H1 (cell line): ENCODE measurements at regions not wholly inside any gene's neighbourhood (a gene's known extent, or its start where the extent isn't known, plus 50 kb on each side); places are given as distances from the start of the nearest gene placed in this dataset.

Source experiments
- CTCF ChIA-PET: fragments of 300-600 bp; sonication (Branson Sonifier 250); formaldehyde crosslinking; loops from one replicate; lab custom pipeline; 2021; ENCODE audit not compliant: partially characterized antibody; lab: Charles Lee
- POLR2A ChIA-PET: fragments of 300-600 bp; sonication (Branson Sonifier 250); formaldehyde crosslinking; loops from one replicate; lab custom pipeline; 2021; ENCODE audit warnings: inconsistent platforms; ENCODE audit not compliant: partially characterized antibody; lab: Charles Lee
- DNase-seq, 2 experiments: peaks; one replicate each; pipeline versions ENCODE4 v3.0.0 to v3.0.0-alpha.2; 2010 to 2022; ENCODE audit warnings: low spot score in 2 of 2, low read depth in 1 of 2, mixed read lengths in 1 of 2
- FAIRE-seq: peaks from 2 replicates; lab custom pipeline; 2011; peaks lifted over from hg19 to GRCh38; lab: Jason Lieb, UNC
- H2AFZ ChIP-seq: 2 replicates; pipeline ENCODE4 v1.8.1; 2012; ENCODE audit warnings: low read length, inconsistent platforms
- H2AK5ac ChIP-seq: 2 replicates; pipeline ENCODE4 v1.6.1; 2013; ENCODE audit warnings: low read depth, low read length
- H2BK120ac ChIP-seq: replicated peaks from 2 replicates; pipeline ENCODE3; 2013; ENCODE audit warnings: low read depth, low read length, inconsistent platforms
- H2BK12ac ChIP-seq: 2 replicates; pipeline ENCODE4 v1.6.1; 2013; ENCODE audit warnings: low read depth, low read length
- H2BK15ac ChIP-seq: 2 replicates; pipeline ENCODE4 v1.6.1; 2013; ENCODE audit warnings: low read length
- H2BK20ac ChIP-seq: 2 replicates; pipeline ENCODE4 v1.6.1; 2013; ENCODE audit warnings: low read length
- H2BK5ac ChIP-seq: 2 replicates; pipeline ENCODE4 v1.6.1; 2013; ENCODE audit warnings: low read depth, low read length
- H3K14ac ChIP-seq: 2 replicates; pipeline ENCODE4 v1.6.1; 2013; ENCODE audit warnings: inconsistent platforms; ENCODE audit not compliant: insufficient read length
- H3K18ac ChIP-seq: 2 replicates; pipeline ENCODE4 v1.6.1; 2013; ENCODE audit warnings: low read length; ENCODE audit errors: extremely low read depth
- H3K23ac ChIP-seq: 2 replicates; pipeline ENCODE4 v1.6.1; 2013; ENCODE audit warnings: inconsistent platforms; ENCODE audit not compliant: insufficient read length
- H3K23me2 ChIP-seq: 2 replicates; pipeline ENCODE4 v1.6.1; 2013; ENCODE audit warnings: low read depth, low read length
- H3K27ac ChIP-seq: 2 replicates; pipeline ENCODE4 v1.6.1; 2011; ENCODE audit warnings: low read depth, low read length, inconsistent platforms
- H3K27me3 ChIP-seq, 4 experiments: replicated peaks in 1 of 4; 1 replicate in 1 of 4; 2 replicates in 3 of 4; pipeline versions ENCODE4 v1.6.1 to v1.8.1; 2011 to 2013; ENCODE audit warnings: low read length in 3 of 4, mild to moderate bottlenecking in 3 of 4, inconsistent platforms in 2 of 4, mixed read lengths in 2 of 4, moderate library complexity in 1 of 4; ENCODE audit not compliant: control insufficient read depth in 3 of 4, insufficient read depth in 3 of 4; ENCODE audit errors: extremely low read depth in 1 of 4
- H3K36me3 ChIP-seq, 4 experiments: 2 replicates each; pipeline versions ENCODE4 v1.6.1 to v1.8.1; 2011 to 2013; ENCODE audit warnings: mild to moderate bottlenecking in 4 of 4, low read length in 3 of 4, moderate library complexity in 2 of 4, control low read depth in 1 of 4, inconsistent platforms in 1 of 4; ENCODE audit not compliant: insufficient read depth in 4 of 4, control insufficient read depth in 2 of 4
- H3K4ac ChIP-seq: replicated peaks from 2 replicates; pipeline ENCODE3; 2013; ENCODE audit warnings: low read length, low read depth, mixed read lengths, inconsistent platforms; ENCODE audit not compliant: insufficient read length
- H3K4me1 ChIP-seq, 4 experiments: replicated peaks in 1 of 4; 1 replicate in 1 of 4; 2 replicates in 3 of 4; pipeline versions ENCODE4 v1.6.1 to v1.8.1; 2011 to 2013; ENCODE audit warnings: low read length in 3 of 4, inconsistent platforms in 2 of 4, mixed read lengths in 1 of 4; ENCODE audit not compliant: insufficient read depth in 4 of 4, control insufficient read depth in 3 of 4
- H3K4me2 ChIP-seq, 2 experiments: 2 replicates each; pipeline versions ENCODE4 v1.6.1 to v1.8.1; 2011 to 2013; ENCODE audit warnings: low read depth in 2 of 2, low read length in 2 of 2, control low read depth in 1 of 2, inconsistent platforms in 1 of 2, mild to moderate bottlenecking in 1 of 2; ENCODE audit not compliant: insufficient read depth in 1 of 2
- H3K4me3 ChIP-seq, 4 experiments: fragments of 200-600, 300-600 bp in 1 of 4; sonication (generic), shearing (Covaris generic), sonication (Bioruptor Twin) in 1 of 4; 2 replicates each; pipeline versions ENCODE4 v1.5.1 to v1.8.1; 2011 to 2016; ENCODE audit warnings: low read length in 4 of 4, low read depth in 3 of 4, control low read depth in 2 of 4, inconsistent platforms in 2 of 4, mild to moderate bottlenecking in 2 of 4, mixed read lengths in 1 of 4, moderate library complexity in 1 of 4; ENCODE audit not compliant: insufficient read depth in 2 of 4; ENCODE audit errors: extremely low read depth in 1 of 4
- H3K56ac ChIP-seq: replicated peaks from 2 replicates; pipeline ENCODE3; 2013; ENCODE audit warnings: low read depth, mild to moderate bottlenecking, mixed read lengths, low read length, inconsistent platforms; ENCODE audit not compliant: insufficient read length
- H3K79me1 ChIP-seq: 2 replicates; pipeline ENCODE4 v1.6.1; 2013; ENCODE audit warnings: low read depth, low read length, control low read depth
- H3K79me2 ChIP-seq, 2 experiments: 2 replicates each; pipeline versions ENCODE4 v1.6.1 to v1.8.1; 2012 to 2013; ENCODE audit warnings: low read length in 2 of 2, mild to moderate bottlenecking in 2 of 2, inconsistent platforms in 1 of 2; ENCODE audit not compliant: insufficient read depth in 2 of 2, control insufficient read depth in 1 of 2
- H3K9ac ChIP-seq, 4 experiments: replicated peaks in 1 of 4; 1 replicate in 1 of 4; 2 replicates in 3 of 4; pipeline versions ENCODE4 v1.6.1 to v1.8.1; 2011 to 2013; ENCODE audit warnings: low read depth in 3 of 4, low read length in 3 of 4, control low read depth in 2 of 4, mild to moderate bottlenecking in 2 of 4, moderate library complexity in 2 of 4, inconsistent platforms in 1 of 4; ENCODE audit errors: extremely low read depth in 1 of 4
- H3K9me3 ChIP-seq, 2 experiments: 2 replicates each; pipeline versions ENCODE4 v1.6.1 to v1.8.1; 2012 to 2013; ENCODE audit warnings: mild to moderate bottlenecking in 2 of 2, moderate library complexity in 2 of 2, control low read depth in 1 of 2, inconsistent platforms in 1 of 2, low read depth in 1 of 2, low read length in 1 of 2, mixed read lengths in 1 of 2; ENCODE audit not compliant: insufficient read depth in 2 of 2
- H4K20me1 ChIP-seq, 2 experiments: replicated peaks in 1 of 2; 2 replicates each; pipeline versions ENCODE3 to v1.8.1; 2011 to 2013; ENCODE audit warnings: inconsistent platforms in 2 of 2, low read length in 2 of 2, mild to moderate bottlenecking in 1 of 2; ENCODE audit not compliant: insufficient read depth in 2 of 2, control insufficient read depth in 1 of 2
- H4K5ac ChIP-seq: 2 replicates; pipeline ENCODE4 v1.6.1; 2013; ENCODE audit warnings: low read length, low read depth, mixed read lengths, inconsistent platforms; ENCODE audit not compliant: insufficient read length
- H4K8ac ChIP-seq: 2 replicates; pipeline ENCODE4 v1.8.0; 2013; ENCODE audit warnings: mild to moderate bottlenecking, moderate library complexity, low read length, inconsistent platforms; ENCODE audit not compliant: insufficient read depth; ENCODE audit errors: extremely low read depth
- H4K91ac ChIP-seq: replicated peaks from 2 replicates; pipeline ENCODE3; 2013; ENCODE audit warnings: low read length, mixed read lengths, inconsistent platforms; ENCODE audit not compliant: insufficient read length
- CTBP2 ChIP-seq: IDR thresholded peaks from 2 replicates; pipeline ENCODE4 v1.7.0; 2011; ENCODE audit warnings: borderline replicate concordance, mild to moderate bottlenecking, moderate library complexity, mixed read lengths, low read length; ENCODE audit not compliant: insufficient read depth, insufficient read length
- CTCF ChIP-seq, 3 experiments: IDR thresholded peaks; 1 replicate in 2 of 3; 2 replicates in 1 of 3; pipeline versions ENCODE4 v1.5.1 to v1.6.1; 2011; ENCODE audit warnings: low read length in 3 of 3, mild to moderate bottlenecking in 3 of 3, inconsistent platforms in 2 of 3, low read depth in 1 of 3, moderate library complexity in 1 of 3; ENCODE audit not compliant: insufficient read depth in 1 of 3; ENCODE audit errors: control extremely low read depth in 1 of 3
- HDAC6 ChIP-seq: IDR thresholded peaks from one replicate; pipeline ENCODE4 v1.7.1; 2012; ENCODE audit warnings: low read depth, mild to moderate bottlenecking, inconsistent platforms, low read length, moderate library complexity
- POU5F1 ChIP-seq: IDR thresholded peaks from 2 replicates; pipeline ENCODE4 v1.6.1; 2011; ENCODE audit warnings: low read depth, mild to moderate bottlenecking, low read length, moderate library complexity
- RAD21 ChIP-seq, 2 experiments: IDR thresholded peaks in 1 of 2; conservative IDR thresholded peaks in 1 of 2; 2 replicates each; pipeline ENCODE4 v1.6.1; 2011; ENCODE audit warnings: low read depth in 2 of 2, low read length in 2 of 2, improper control_type of control experiment in 1 of 2, inconsistent platforms in 1 of 2, mild to moderate bottlenecking in 1 of 2, moderate library complexity in 1 of 2
- WGBS, 2 experiments: shearing (Covaris generic) in 1 of 2; methylation state at CpG; one replicate each; pipeline versions ENCODE4 v1.1.6 to v1.1.7; 2013 to 2015; ENCODE audit warnings: low lambda C conversion rate in 2 of 2, mixed read lengths in 2 of 2, inconsistent platforms in 1 of 2, low coverage in 1 of 2, missing lambda C conversion rate in 1 of 2; ENCODE audit not compliant: insufficient replicate concordance in 2 of 2, insufficient coverage in 1 of 2, insufficient read length in 1 of 2; ENCODE audit errors: extremely low coverage in 1 of 2, missing lambda C conversion rate in 1 of 2; 5-methylcytosine and 5-hydroxymethylcytosine counted together

GRCh38 chr2:88880441-88880953 is 189.0 kb downstream of the RPIA start:
- 51% methylated on average over 11 of the region's 11 CpGs; no CpG with 5 or more reads in 1 of the 2 experiments for WGBS, 2 experiments

More at GRCh38 chr2:88880441-88880953, 189.0 kb downstream of the RPIA start:
- Histone ChIP-seq H3K23me2 (no peaks in the 10 kb centered on the region), H3K27ac (no peak overlapping the region), H3K4me2 (no peak overlapping the region), H4K5ac (no peak overlapping the region), H3K4me3 (no peak overlapping the region), H3K27me3 (peaks cover 0 to 1% (median 0%) of the 10 kb centered on the region in 4 experiments; a peak in 1 of 7 replicates), H4K8ac (no peak overlapping the region), H3K79me1 (no peaks in the 10 kb centered on the region), H3K4ac (no peak overlapping the region), H2AK5ac (no peak overlapping the region), H4K20me1 (no peaks in the 10 kb centered on the region), H2AFZ (no peak overlapping the region), H3K23ac (no peak overlapping the region), H3K36me3 (no peaks in the 10 kb centered on the region), H3K14ac (no peak overlapping the region), H2BK12ac (no peak overlapping the region), H2BK15ac (no peak overlapping the region), H3K9ac (no peak overlapping the region), H3K9me3 (no peaks in the 10 kb centered on the region), H2BK120ac (no peak overlapping the region), H2BK5ac (no peak overlapping the region), H3K79me2 (no peaks in the 10 kb centered on the region), H4K91ac (no peak overlapping the region), H3K18ac (no peak overlapping the region), H2BK20ac (no peak overlapping the region), H3K56ac (no peak overlapping the region), H3K4me1 (peaks cover 0 to 3% (median 1%) of the 10 kb centered on the region in 4 experiments; a peak in 2 of 7 replicates)
- TF ChIP-seq HDAC6: no peak
- TF ChIP-seq CTBP2: no peak
- peak; percentile 65 to 82 for TF ChIP-seq RAD21 (IDR thresholded peaks at IDR 0.05 in 1 of 2, conservative IDR thresholded peaks at IDR 0.05 in 1 of 2; ENCODE audit: low read depth in 2 of 2, low read length in 2 of 2)
- no peak for TF ChIP-seq POU5F1
- TF ChIP-seq CTCF (IDR thresholded peaks at IDR 0.05; ENCODE audit: control extremely low read depth in 1 of 3, insufficient read depth in 1 of 3, low read depth in 1 of 3, low read length in 3 of 3): peak in 2 of 3 experiments; percentile 62 to 76; a peak in 3 of 4 replicates
- DNase-seq (no peak), FAIRE-seq (peak; percentile 88)
- CTCF ChIA-PET: interaction anchor here (0.7 to 1.3 kb wide), 8 partner anchors 11 to 62 kb away, joined by 3 to 4 read pairs (median 3); no protein-coding TSS in a partner anchor
- POLR2A ChIA-PET: no interaction called here
